Right atrium auricular region (tissue), 2 donors: ENCODE measurements at regions not wholly inside any gene's neighbourhood (a gene's known extent, or its start where the extent isn't known, plus 50 kb on each side); places are given as distances from the start of the nearest gene placed in this dataset.

Source experiments
- DNase-seq: peaks from one replicate; pipeline ENCODE4 v3.0.0-alpha.2; 2019; ENCODE audit warnings: low spot score
- H3K27ac ChIP-seq, 2 donors: fragments of 200-600 bp; sonication (generic); 1 replicate in 1 of 2; 2 replicates in 1 of 2; pipeline ENCODE4 v1.5.1; 2016 to 2019
- H3K27me3 ChIP-seq, 2 donors: fragments of 200-600 bp; sonication (generic); one replicate each; pipeline versions ENCODE4 v1.5.1 to v1.6.0; 2017 to 2019
- H3K36me3 ChIP-seq: fragments of 200-600 bp; sonication (generic); one replicate; pipeline ENCODE4 v1.5.1; 2016
- H3K4me1 ChIP-seq, 2 donors: fragments of 200-600 bp; sonication (generic); one replicate each; pipeline versions ENCODE4 v1.5.1 to v1.6.0; 2017 to 2019
- H3K4me3 ChIP-seq, 2 donors: fragments of 200-600 bp; sonication (generic); 1 replicate in 1 of 2; 2 replicates in 1 of 2; pipeline ENCODE4 v1.5.1; 2017 to 2019; ENCODE audit warnings: mild to moderate bottlenecking in 1 of 2, moderate library complexity in 1 of 2
- H3K9me3 ChIP-seq, 2 donors: fragments of 200-600 bp; sonication (generic); one replicate each; pipeline ENCODE4 v1.5.1; 2019
- TF ChIP-seq, protein P1 (sequence below), 2 donors: fragments of 200-600 bp; sonication (generic); IDR thresholded peaks; one replicate each; pipeline ENCODE4 v1.5.1; 2019; ENCODE audit warnings: antibody characterized with exemption in 2 of 2

DNA sequence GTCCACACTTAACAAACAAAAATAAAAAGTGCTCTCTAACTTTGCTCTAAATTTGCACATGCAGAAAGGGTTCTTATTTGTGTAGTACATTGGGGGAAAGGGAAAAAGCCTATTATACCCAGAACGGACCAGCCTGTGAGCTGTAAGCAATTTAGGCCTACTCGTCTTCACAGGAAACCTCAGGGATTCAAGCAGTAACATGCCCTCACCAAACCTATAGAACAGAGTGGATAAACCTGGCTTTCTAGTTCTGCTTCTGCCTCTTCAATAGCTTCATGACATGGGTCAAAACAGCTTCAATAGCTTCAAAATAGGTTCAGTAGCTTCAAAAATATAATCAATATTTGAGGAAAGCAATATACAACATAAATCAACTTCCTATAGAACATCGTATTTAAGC, 163.7 kb downstream of the ARL4A start:
- H3K27me3 ChIP-seq = no peaks in the 10 kb centered on the region
- H3K36me3 ChIP-seq = no peaks in the 10 kb centered on the region
- H3K4me3 ChIP-seq = no peak overlapping the region
- peaks cover 0 to 10% of the 10 kb centered on the region in 2 donors for H3K9me3 ChIP-seq
- no peak for DNase-seq
- no peaks in the 10 kb centered on the region for H3K4me1 ChIP-seq
- H3K27ac ChIP-seq = no peak overlapping the region
- TF ChIP-seq, protein P1, sequence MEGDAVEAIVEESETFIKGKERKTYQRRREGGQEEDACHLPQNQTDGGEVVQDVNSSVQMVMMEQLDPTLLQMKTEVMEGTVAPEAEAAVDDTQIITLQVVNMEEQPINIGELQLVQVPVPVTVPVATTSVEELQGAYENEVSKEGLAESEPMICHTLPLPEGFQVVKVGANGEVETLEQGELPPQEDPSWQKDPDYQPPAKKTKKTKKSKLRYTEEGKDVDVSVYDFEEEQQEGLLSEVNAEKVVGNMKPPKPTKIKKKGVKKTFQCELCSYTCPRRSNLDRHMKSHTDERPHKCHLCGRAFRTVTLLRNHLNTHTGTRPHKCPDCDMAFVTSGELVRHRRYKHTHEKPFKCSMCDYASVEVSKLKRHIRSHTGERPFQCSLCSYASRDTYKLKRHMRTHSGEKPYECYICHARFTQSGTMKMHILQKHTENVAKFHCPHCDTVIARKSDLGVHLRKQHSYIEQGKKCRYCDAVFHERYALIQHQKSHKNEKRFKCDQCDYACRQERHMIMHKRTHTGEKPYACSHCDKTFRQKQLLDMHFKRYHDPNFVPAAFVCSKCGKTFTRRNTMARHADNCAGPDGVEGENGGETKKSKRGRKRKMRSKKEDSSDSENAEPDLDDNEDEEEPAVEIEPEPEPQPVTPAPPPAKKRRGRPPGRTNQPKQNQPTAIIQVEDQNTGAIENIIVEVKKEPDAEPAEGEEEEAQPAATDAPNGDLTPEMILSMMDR (IDR thresholded peaks at IDR 0.05) = no peak

DNA sequence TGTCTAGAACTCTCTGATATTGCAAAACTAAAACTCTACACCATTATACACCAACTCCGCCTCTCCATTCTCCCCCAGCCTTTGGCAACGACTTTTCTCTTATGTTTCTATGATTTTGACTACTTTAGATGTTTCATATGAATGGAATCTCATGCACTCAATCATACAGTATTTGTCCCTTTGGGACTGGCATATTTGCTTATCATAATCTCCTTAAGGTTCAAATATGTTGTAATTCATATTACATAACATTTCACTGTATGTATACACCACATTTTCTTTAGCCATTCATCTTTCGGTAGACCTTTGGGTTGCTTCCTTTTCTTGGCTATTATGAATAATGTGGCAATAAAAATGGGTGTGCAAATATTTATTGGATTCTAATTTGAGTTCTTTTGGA, 164.4 kb downstream of the ARL4A start:
- no peak overlapping the region for H3K4me3 ChIP-seq
- no peaks in the 10 kb centered on the region for H3K36me3 ChIP-seq
- TF ChIP-seq, protein P1 (IDR thresholded peaks at IDR 0.05) = no peak
- H3K27ac ChIP-seq = no peak overlapping the region
- H3K4me1 ChIP-seq = no peaks in the 10 kb centered on the region
- no peaks in the 10 kb centered on the region for H3K27me3 ChIP-seq
- no peak for DNase-seq
- H3K9me3 ChIP-seq = peaks cover 0 to 3% of the 10 kb centered on the region in 2 donors

DNA sequence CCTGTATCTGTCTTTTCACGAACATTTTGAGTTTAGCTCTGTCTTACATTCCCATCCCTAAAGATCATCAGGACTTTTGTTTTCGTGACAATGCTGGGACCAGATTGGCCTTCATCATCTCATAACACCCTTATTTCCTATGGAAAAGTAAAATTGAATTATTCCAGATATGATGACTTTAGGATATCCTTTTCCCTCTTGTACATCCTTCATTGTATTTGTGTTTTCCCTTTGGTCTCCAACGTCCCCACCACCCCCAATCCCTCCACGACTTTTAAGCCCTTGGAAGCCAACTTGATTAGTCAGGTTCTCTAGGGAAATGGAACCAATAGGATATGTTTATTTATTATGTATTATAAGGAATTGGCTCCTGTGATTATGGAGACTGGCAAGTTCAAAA, 167.6 kb downstream of the ARL4A start:
- Histone ChIP-seq H3K9me3 (no peaks in the 10 kb centered on the region), H3K4me1 (no peaks in the 10 kb centered on the region), H3K27ac (no peak overlapping the region), H3K4me3 (no peak overlapping the region), H3K36me3 (no peaks in the 10 kb centered on the region), H3K27me3 (no peaks in the 10 kb centered on the region)
- TF ChIP-seq, protein P1 (IDR thresholded peaks at IDR 0.05) = no peak
- DNase-seq = no peak

DNA sequence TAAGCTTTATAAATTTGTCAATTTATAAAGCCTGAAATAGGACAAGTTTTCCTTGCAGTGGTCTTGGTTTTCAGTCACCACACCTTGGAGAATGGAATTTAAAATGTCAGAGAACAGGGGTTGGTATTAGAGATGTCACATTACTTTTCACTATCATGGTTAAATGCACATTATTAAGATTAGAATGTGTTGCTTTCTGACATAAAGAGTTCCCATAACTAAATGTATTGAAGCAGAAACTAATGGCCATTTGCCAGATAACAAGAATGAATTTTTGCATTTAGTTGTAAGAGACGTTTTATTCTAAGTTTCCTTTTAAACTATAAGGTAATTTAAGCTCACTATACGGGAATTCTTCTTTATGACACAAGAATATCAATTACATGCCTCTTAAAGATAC, 172.3 kb downstream of the ARL4A start:
- TF ChIP-seq, protein P1 (IDR thresholded peaks at IDR 0.05) = no peak
- H3K27me3 ChIP-seq = no peaks in the 10 kb centered on the region

DNA sequence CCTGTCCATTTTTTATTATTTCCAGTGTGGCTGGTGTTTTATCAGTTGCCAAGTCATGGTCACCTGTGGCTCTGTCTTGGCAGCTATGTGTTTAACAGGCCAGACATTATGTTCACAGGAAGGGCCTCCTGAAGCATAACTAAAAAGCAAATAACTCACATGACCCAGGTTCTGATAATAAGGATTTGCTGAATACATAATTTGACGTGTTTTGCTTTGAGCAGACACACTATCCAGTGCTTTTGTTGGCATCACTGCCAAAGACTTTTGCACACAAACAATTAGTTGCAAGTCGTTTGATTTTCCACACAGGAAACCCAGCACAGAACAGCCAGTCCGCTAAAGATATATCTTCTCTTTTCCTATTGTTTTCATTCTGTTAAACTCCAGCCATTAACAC, 173.6 kb downstream of the ARL4A start:
- no peaks in the 10 kb centered on the region for H3K36me3 ChIP-seq
- no peak overlapping the region for H3K4me3 ChIP-seq
- TF ChIP-seq, protein P1 (IDR thresholded peaks at IDR 0.05) = no peak
- no peaks in the 10 kb centered on the region for H3K27me3 ChIP-seq
- no peak overlapping the region for H3K27ac ChIP-seq
- DNase-seq = no peak
- no peaks in the 10 kb centered on the region for H3K4me1 ChIP-seq
- H3K9me3 ChIP-seq = no peaks in the 10 kb centered on the region

More for the DNA sequence above, 172.3 kb downstream of the ARL4A start:
- Histone ChIP-seq H3K27ac (no peak overlapping the region), H3K36me3 (no peaks in the 10 kb centered on the region), H3K4me3 (no peak overlapping the region), H3K9me3 (no peaks in the 10 kb centered on the region), H3K4me1 (no peaks in the 10 kb centered on the region)
- no peak for DNase-seq

DNA sequence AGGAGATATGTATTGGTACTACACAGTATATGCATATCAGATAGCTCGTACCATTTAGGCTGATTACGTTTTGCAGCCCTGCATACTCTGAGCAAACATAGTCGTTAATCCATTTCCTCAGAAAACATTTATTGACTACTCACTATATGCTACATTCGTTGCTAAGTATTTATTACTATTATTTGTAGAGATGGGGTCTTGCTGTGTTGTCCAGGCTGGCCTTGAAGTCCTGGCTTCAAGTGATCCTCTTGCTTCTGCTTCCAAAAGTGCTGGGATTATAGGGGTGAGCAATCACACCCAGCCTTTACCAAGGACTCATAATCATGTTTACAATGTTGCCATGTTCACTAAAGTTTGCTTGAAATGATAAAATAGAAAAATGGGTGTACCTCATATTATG, 174.7 kb downstream of the ARL4A start:
- Histone ChIP-seq H3K9me3 (no peaks in the 10 kb centered on the region), H3K27me3 (no peaks in the 10 kb centered on the region), H3K27ac (no peak overlapping the region), H3K4me1 (no peaks in the 10 kb centered on the region), H3K36me3 (no peaks in the 10 kb centered on the region), H3K4me3 (no peak overlapping the region)
- no peak for DNase-seq
- TF ChIP-seq, protein P1 (IDR thresholded peaks at IDR 0.05) = no peak
